DLD1 (cell line): ENCODE measurements at regions not wholly inside any gene's neighbourhood (a gene's known extent, or its start where the extent isn't known, plus 50 kb on each side); places are given as distances from the start of the nearest gene placed in this dataset.

Source experiments
- in situ Hi-C: cut with HindIII; loops from 2 replicates; pipeline ENCODE4 v1.10.0; 2017; ENCODE audit warnings: low sequenced_read_pairs

- in situ Hi-C loops: no loop called here
These were observed 135.5 kb upstream of the TNFAIP3 start for GRCh38 chr6:137731600-137731959.

DNA sequence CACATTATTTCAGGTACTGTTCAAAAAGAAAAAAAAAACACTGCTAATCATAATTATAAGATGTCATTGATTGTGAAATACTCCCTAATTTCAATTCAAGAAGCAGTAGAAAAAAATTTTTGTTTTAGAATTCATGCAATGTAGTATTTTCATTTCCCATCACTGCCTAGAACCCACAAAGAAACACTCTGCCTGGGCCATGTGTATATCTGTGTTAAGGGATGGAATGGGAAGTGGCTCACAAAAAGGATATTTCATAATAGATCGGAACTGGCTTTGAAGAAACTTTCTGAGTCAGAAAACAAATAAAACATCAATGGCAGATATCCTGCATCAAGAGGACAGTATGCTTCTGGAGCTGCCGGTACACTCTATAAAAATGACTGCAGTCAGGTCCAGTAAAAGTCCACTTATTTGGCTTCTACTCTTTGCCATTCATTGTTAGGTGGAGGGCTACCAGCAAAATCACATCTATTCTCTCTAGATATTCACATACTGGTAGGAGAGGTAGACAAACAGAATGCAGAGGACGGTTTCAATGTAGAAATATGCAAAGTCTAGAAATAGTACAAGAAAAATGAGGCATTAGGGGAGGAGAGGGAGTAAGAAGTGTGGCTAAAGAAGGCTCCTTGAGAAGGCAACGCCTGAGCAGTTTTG, 135.0 kb upstream of the TNFAIP3 start:
- in situ Hi-C loops: no loop called here

GRCh38 chr6:137733372-137733771, 133.7 kb upstream of the TNFAIP3 start:
- in situ Hi-C loops: no loop called here

GRCh38 chr6:137734005-137734874, 132.8 kb upstream of the TNFAIP3 start:
- in situ Hi-C loops: no loop called here

DNA sequence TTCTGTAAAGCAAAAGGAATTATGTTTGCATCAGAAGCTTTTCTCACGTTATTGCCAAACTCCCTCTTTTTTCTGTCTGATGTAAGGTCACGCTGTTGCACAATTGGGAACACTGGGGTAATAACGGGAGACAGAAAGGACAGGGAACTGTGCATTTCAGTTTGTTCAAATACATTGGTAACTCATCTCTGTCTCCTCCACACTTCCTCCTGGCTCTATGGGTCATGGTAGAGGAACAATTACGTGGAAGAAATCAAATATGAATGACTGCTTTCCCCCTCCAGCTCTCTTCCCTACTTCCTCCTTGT, 132.2 kb upstream of the TNFAIP3 start:
- in situ Hi-C loops: no loop called here

DNA sequence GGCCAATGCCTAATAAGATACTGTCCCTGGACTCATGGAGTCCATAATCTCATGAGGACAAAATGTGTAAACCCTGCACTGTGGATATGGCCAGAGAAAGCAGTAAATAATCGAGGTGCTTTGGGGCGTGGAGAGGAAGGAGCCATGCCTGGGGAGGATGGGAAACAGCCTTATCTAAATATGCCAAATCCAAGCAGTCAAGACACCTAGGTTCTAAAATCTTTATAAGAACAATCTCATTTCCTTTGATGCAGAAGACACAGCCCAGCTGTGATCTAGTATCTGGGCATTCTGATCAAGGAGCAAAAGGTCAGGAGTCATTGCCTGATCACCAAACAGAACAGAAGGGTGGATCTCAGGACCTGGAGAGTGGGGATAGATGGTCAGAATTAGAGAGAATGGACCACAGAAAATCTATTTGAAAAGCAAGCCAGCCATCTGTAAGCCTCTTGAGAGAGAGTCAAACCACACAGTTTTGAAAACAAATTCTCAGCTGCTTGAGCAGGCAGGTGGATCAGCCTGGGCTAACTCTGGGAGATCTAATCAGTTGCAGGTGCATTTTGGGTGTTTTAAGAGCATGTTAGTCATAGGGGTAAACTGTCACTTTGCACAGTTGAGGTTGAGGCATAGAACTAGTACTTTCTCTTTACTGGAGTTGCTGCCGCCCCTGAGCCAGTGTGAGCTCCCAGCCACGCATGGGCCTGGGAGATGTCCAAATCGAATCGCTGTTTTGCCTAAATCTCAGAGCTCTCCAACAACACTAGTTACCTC, 130.8 kb upstream of the TNFAIP3 start:
- in situ Hi-C loops: no loop called here

DNA sequence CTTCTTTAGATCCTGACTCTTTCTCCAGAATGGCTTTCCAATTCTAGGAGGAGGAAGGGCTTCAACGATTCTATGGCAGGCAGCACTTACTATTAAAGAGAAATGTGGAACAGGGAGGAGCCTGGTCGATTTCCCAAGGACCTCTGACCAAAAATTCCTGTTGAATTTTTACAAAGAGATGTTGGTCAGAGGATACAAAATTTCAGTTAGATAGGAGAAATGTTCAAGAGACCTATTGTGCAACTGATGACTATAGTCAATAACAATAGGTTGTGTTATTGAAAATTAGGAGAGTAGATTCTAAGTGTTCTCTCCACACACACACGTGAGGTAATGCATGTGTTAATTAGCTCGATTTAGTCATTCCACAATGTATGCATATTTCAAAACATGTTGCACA, 130.1 kb upstream of the TNFAIP3 start:
- in situ Hi-C loops: no loop called here

- in situ Hi-C loops: no loop called here
These were observed 129.0 kb upstream of the TNFAIP3 start for GRCh38 chr6:137737836-137738596.

DNA sequence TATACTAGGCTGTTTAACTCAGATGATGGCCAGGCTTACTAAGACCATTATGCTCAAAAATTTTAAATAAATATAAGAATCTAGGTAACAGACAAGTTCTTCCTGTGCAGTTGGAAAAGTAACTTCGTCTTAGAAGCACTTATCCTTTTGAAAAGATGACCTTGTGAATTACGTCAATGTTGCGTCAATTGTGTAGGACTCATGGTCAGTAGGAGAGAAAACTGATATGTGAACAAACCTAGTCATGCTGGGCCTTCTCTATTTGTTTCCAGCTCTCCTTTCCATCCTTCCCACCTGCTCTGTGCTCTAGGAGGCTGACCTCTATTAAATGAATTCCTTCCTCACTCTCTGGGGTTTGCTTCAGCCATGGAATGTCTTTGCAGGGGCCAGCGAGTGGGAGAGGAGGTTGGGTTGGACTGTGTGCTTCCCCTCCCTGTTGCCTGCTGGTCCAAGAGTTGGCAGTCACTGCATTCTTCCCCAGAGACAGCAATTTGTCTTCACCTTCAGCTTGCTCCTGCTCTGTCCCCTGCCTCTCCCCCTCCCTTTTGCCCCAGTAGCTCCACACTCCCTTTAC, 128.0 kb upstream of the TNFAIP3 start:
- in situ Hi-C loops: no loop called here

DNA sequence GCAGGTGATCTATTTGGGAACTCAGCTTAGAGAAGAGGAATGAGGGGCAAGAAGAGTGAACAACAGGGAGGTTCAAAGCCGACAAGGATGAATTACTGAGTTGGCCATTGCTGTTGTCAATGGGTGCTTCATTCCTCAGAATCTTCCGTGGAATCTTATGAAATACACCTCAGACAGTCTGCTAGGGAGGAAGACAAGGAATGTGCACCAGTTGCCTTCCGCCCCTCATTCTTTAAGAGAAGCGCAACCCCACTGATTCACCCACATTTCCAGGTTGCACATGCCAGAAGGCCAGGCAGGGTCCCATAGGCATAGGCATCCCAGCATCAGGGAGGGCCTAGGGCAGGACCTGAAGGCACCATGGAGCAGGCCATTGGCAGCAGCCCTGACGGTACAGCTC, 127.5 kb upstream of the TNFAIP3 start:
- in situ Hi-C loops: no loop called here

GRCh38 chr6:137740091-137740755, 126.8 kb upstream of the TNFAIP3 start:
- in situ Hi-C loops: no loop called here

GRCh38 chr6:137740967-137741761, 125.9 kb upstream of the TNFAIP3 start:
- in situ Hi-C loops: no loop called here

DNA sequence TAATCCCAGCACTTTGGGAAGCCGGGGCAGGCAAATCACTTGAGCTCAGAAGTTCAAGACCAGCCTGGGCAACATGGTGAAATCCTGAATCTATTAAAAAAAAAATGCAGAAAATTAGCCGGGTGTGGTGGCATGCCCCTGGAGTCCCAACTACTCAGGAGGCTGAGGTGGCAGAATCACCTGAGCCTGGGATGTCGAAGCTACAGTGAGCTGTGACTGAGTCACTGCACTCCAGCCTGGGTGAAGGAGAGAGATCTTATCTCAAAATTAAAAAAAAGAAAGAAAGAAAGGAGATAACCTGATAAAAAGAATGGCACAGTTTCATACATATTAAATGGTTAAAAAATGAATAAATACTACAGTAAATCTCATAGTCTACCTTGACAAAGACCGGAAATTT, 123.6 kb upstream of the TNFAIP3 start:
- in situ Hi-C loops: no loop called here

DNA sequence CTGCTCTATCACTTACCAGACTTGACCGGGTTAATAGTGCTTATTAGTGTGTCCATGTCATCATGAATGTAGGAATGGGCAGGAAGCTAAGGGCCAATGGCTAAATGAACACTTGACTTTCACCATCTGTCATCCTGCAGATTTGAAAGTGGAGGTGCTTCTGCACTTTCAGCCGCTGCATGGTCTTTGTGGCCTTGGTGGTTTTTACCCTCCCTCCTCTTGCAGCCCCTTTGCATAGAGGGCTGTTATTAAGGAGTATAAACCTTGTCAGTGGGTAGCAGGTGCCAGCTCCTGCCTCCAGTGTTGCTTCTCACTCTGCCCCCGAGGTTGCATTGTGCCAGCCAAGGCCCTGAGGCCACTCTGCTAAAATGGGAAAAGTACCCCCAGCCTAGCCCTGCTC, 122.2 kb upstream of the TNFAIP3 start:
- in situ Hi-C loops: no loop called here

GRCh38 chr6:137745321-137745720, 121.7 kb upstream of the TNFAIP3 start:
- in situ Hi-C loops: no loop called here

GRCh38 chr6:137746264-137746663, 120.8 kb upstream of the TNFAIP3 start:
- in situ Hi-C loops: no loop called here

DNA sequence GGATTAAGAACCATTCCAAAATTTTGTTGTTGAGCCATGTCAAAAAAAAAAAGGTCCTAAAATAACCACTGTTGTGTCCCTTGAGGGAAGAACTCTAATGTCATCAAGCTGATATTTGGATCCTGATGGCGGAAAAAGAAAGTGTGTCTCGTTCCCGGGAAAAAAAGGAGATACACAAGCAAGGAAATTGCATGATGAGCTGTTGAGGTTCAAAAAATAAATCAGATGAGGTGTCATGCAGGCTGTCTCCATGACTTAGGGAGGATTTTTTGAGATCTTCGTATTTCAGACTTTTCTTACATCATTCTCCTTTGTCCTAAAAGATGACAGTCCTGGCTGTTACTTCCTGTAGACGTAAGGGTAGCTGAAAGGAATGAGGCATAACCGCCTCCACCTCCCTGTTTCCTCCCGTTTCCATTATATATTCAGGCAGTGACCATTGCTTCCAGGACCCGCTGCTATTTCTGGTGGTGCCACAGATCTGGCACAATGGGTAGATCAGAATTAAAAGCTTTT, 117.3 kb upstream of the TNFAIP3 start:
- in situ Hi-C loops: no loop called here

GRCh38 chr6:137750297-137750696, 116.8 kb upstream of the TNFAIP3 start:
- in situ Hi-C loops: no loop called here
